Osteoblast (primary cell): ENCODE measurements at regions not wholly inside any gene's neighbourhood (a gene's known extent, or its start where the extent isn't known, plus 50 kb on each side); places are given as distances from the start of the nearest gene placed in this dataset.

Experiments used
- DNase-seq: peaks from one replicate; pipeline ENCODE4 v3.0.0; 2011; ENCODE audit warnings: low spot score, mixed read lengths; ENCODE audit not compliant: insufficient read length; ENCODE audit errors: missing footprints
- H2AFZ ChIP-seq: 2 replicates; pipeline ENCODE4 v1.6.0; 2011; ENCODE audit warnings: mild to moderate bottlenecking, low read length
- H3K27ac ChIP-seq: 2 replicates; pipeline ENCODE4 v1.5.1; 2011; ENCODE audit warnings: mild to moderate bottlenecking, low read depth, low read length, moderate library complexity
- H3K27me3 ChIP-seq: 2 replicates; pipeline ENCODE4 v1.6.0; 2012; ENCODE audit warnings: mild to moderate bottlenecking, control low read depth, inconsistent platforms, low read length, moderate library complexity; ENCODE audit not compliant: insufficient read depth
- H3K36me3 ChIP-seq: 2 replicates; pipeline ENCODE4 v1.5.1; 2011; ENCODE audit warnings: mild to moderate bottlenecking, low read length, control low read depth, moderate library complexity; ENCODE audit not compliant: insufficient read depth
- H3K4me1 ChIP-seq: 2 replicates; pipeline ENCODE4 v1.5.1; 2011; ENCODE audit warnings: mild to moderate bottlenecking, low read length, control low read depth, moderate library complexity; ENCODE audit not compliant: insufficient read depth
- H3K4me2 ChIP-seq: 2 replicates; pipeline ENCODE4 v1.6.0; 2011; ENCODE audit warnings: mild to moderate bottlenecking, low read length; ENCODE audit not compliant: insufficient read depth
- H3K4me3 ChIP-seq: fragments of 200-600 bp; sonication (generic); 3 replicates; pipeline ENCODE4 v1.5.1; 2012; ENCODE audit warnings: mild to moderate bottlenecking, low read length, inconsistent platforms; ENCODE audit not compliant: insufficient read depth
- H3K79me2 ChIP-seq: 2 replicates; pipeline ENCODE4 v1.6.0; 2012; ENCODE audit warnings: mild to moderate bottlenecking, low read length, control low read depth, inconsistent platforms; ENCODE audit not compliant: insufficient read depth
- H3K9me3 ChIP-seq: 2 replicates; pipeline ENCODE4 v1.5.1; 2011; ENCODE audit warnings: low read depth, low read length, control low read depth
- H4K20me1 ChIP-seq: 2 replicates; pipeline ENCODE4 v1.6.0; 2012; ENCODE audit warnings: mild to moderate bottlenecking, low read length, control low read depth; ENCODE audit not compliant: insufficient read depth
- CTCF ChIP-seq: IDR thresholded peaks from 2 replicates; pipeline ENCODE4 v1.5.1; 2011; ENCODE audit warnings: mild to moderate bottlenecking, low read depth, low read length, moderate library complexity; ENCODE audit errors: extremely low read depth

GRCh38 chr4:166277853-166278252, 404.8 kb downstream of the TLL1 start:
- peaks cover 5% of the 10 kb centered on the region for H3K4me1 ChIP-seq
- peak overlapping the region; percentile 14 for H3K27ac ChIP-seq
- no peak for TF ChIP-seq CTCF
- H3K4me3 ChIP-seq = no peak overlapping the region
- no peaks in the 10 kb centered on the region for H3K36me3 ChIP-seq
- H3K79me2 ChIP-seq = no peaks in the 10 kb centered on the region
- H3K27me3 ChIP-seq = no peaks in the 10 kb centered on the region
- H2AFZ ChIP-seq = no peak overlapping the region
- no peak for DNase-seq
- peak overlapping the region; percentile 10 for H3K4me2 ChIP-seq
- H3K9me3 ChIP-seq = no peaks in the 10 kb centered on the region
- no peaks in the 10 kb centered on the region for H4K20me1 ChIP-seq

GRCh38 chr4:166279261-166279660, 406.2 kb downstream of the TLL1 start:
- Histone ChIP-seq H3K36me3 (no peaks in the 10 kb centered on the region), H3K9me3 (no peaks in the 10 kb centered on the region), H3K4me1 (peaks cover 5% of the 10 kb centered on the region), H2AFZ (no peak overlapping the region), H3K4me3 (no peak overlapping the region), H3K79me2 (no peaks in the 10 kb centered on the region), H3K27me3 (no peaks in the 10 kb centered on the region), H3K27ac (no peak overlapping the region), H4K20me1 (no peaks in the 10 kb centered on the region), H3K4me2 (no peak overlapping the region)
- DNase-seq = no peak
- no peak for TF ChIP-seq CTCF

- H3K4me1 ChIP-seq = peaks cover 5% of the 10 kb centered on the region
- H3K4me3 ChIP-seq = no peak overlapping the region
- no peak overlapping the region for H3K4me2 ChIP-seq
- no peaks in the 10 kb centered on the region for H3K27me3 ChIP-seq
- H3K27ac ChIP-seq = no peak overlapping the region
- H3K36me3 ChIP-seq = no peaks in the 10 kb centered on the region
- DNase-seq = no peak
- H3K79me2 ChIP-seq = no peaks in the 10 kb centered on the region
- H4K20me1 ChIP-seq = no peaks in the 10 kb centered on the region
- TF ChIP-seq CTCF = no peak
- no peaks in the 10 kb centered on the region for H3K9me3 ChIP-seq
- H2AFZ ChIP-seq = no peak overlapping the region
Observed at GRCh38 chr4:166280642-166281041, 407.6 kb downstream of the TLL1 start.

GRCh38 chr4:166282081-166282770, 409.2 kb downstream of the TLL1 start:
- Histone ChIP-seq H3K27me3 (no peaks in the 10 kb centered on the region), H4K20me1 (no peaks in the 10 kb centered on the region)
- TF ChIP-seq CTCF = no peak

More at GRCh38 chr4:166282081-166282770, 409.2 kb downstream of the TLL1 start:
- Histone ChIP-seq H2AFZ (no peak overlapping the region), H3K36me3 (no peaks in the 10 kb centered on the region), H3K27ac (no peak overlapping the region), H3K4me1 (peaks cover 1% of the 10 kb centered on the region), H3K4me2 (no peak overlapping the region), H3K9me3 (no peaks in the 10 kb centered on the region), H3K4me3 (no peak overlapping the region), H3K79me2 (no peaks in the 10 kb centered on the region)
- no peak for DNase-seq
